ENCODE measurements at regions not wholly inside any gene's neighbourhood (a gene's known extent, or its start where the extent isn't known, plus 50 kb on each side); places are given as distances from the start of the nearest gene placed in this dataset.
"Not testable (repeated sequence)": the region's sequence is repeated elsewhere in the genome, so short reads cannot be mapped to it uniquely, and the experiment has no call there.

DNA sequence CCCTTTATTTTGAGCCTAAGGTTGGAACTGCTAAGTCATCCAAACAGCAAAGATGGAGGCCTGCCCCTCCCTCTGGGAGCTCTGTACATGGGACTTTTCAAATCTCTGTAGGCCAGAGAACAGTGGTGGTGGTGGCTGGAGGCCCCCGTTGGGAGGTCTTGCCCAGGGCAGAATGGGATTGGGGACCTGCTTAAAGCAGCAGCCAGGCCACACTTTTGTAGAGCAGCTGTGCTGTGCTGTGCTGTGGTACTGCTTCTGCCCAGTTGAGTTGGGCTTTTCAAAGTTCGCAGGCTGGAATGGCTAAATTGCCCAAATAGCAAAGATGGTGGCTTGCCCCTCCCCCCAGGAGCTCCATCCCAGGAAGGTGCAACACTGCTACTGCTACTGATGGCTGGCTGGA, 147.5 kb upstream of the TACR3 start:
- no peak for DNase-seq (ENCODE audit: low read depth)
- H3K4me3 ChIP-seq (ENCODE audit: low read depth, low read length): no peak overlapping the region
- TF ChIP-seq, protein P1, sequence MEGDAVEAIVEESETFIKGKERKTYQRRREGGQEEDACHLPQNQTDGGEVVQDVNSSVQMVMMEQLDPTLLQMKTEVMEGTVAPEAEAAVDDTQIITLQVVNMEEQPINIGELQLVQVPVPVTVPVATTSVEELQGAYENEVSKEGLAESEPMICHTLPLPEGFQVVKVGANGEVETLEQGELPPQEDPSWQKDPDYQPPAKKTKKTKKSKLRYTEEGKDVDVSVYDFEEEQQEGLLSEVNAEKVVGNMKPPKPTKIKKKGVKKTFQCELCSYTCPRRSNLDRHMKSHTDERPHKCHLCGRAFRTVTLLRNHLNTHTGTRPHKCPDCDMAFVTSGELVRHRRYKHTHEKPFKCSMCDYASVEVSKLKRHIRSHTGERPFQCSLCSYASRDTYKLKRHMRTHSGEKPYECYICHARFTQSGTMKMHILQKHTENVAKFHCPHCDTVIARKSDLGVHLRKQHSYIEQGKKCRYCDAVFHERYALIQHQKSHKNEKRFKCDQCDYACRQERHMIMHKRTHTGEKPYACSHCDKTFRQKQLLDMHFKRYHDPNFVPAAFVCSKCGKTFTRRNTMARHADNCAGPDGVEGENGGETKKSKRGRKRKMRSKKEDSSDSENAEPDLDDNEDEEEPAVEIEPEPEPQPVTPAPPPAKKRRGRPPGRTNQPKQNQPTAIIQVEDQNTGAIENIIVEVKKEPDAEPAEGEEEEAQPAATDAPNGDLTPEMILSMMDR (IDR thresholded peaks at IDR 0.05; ENCODE audit: low read depth, low read length, missing control alignments): no peak
- in situ Hi-C loops (cut with HindIII; ENCODE audit: low sequenced_read_pairs): no loop called here

DNA sequence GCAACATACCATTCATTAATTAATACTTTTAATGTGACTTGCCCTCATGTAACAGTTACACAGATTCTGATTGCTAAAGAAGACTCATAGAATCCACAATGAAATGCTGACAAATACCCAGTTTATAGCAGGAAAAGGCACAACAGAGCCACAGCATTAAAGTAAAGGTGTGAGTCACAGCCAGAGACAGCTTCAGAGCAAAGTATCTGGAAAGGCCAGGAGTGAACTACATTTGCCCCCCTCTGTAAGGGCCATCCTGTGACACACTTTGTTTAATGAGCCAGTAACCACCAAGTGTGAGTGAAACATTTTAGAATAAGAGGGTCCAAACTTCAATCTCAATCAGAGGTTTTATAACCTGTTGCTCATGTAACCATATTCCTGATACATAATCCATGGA, 133.8 kb upstream of the TACR3 start:
- H3K4me3 ChIP-seq (ENCODE audit: low read depth, low read length): no peak overlapping the region
- no peak for DNase-seq (ENCODE audit: low read depth)
- TF ChIP-seq, protein P1 (IDR thresholded peaks at IDR 0.05; ENCODE audit: low read depth, low read length, missing control alignments): no peak
- in situ Hi-C loops (cut with HindIII; ENCODE audit: low sequenced_read_pairs): no loop called here

DNA sequence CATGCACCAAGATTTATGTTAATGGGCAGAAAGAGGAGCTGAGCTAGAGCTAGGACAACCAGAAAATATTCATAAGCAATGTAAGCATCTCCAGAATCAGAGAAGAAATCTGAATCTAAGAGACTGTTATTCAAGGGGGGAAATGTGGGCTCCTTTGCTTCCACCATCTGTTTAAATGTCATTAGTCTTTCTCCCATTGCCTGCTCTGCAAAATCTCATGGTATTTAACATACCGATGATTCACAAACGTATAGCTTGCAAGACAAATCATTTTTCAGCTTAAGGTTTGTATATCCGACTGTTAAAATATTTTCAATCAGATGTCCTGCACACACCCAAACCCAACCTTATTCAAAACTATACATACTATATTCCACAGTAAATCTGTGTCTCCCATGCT, 133.4 kb upstream of the TACR3 start:
- H3K4me3 ChIP-seq (ENCODE audit: low read depth, low read length): no peak overlapping the region
- TF ChIP-seq, protein P1 (IDR thresholded peaks at IDR 0.05; ENCODE audit: low read depth, low read length, missing control alignments): no peak
- in situ Hi-C loops (cut with HindIII; ENCODE audit: low sequenced_read_pairs): no loop called here
- DNase-seq (ENCODE audit: low read depth): no peak

DNA sequence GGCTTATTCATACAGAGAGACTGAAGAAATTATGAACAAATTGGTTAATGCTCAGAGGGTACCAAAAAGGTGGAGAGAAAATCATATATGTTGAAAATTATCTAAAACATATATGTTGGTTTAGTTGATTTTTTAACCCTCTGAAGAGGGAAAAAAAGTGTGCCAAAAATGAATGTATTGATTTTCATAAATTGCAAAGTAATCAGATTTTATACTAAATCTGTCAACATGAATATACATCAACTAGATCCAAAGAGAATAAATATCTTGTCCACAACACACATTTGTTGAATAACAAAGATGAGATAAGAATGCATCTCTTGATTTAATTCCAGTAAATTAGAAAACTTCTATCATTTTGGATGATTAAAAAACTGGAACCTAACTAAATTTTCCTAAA, 125.3 kb upstream of the TACR3 start:
- in situ Hi-C loops (cut with HindIII; ENCODE audit: low sequenced_read_pairs): no loop called here
- H3K4me3 ChIP-seq (ENCODE audit: low read depth, low read length): no peak overlapping the region
- TF ChIP-seq, protein P1 (IDR thresholded peaks at IDR 0.05; ENCODE audit: low read depth, low read length, missing control alignments): no peak
- DNase-seq (ENCODE audit: low read depth): no peak

DNA sequence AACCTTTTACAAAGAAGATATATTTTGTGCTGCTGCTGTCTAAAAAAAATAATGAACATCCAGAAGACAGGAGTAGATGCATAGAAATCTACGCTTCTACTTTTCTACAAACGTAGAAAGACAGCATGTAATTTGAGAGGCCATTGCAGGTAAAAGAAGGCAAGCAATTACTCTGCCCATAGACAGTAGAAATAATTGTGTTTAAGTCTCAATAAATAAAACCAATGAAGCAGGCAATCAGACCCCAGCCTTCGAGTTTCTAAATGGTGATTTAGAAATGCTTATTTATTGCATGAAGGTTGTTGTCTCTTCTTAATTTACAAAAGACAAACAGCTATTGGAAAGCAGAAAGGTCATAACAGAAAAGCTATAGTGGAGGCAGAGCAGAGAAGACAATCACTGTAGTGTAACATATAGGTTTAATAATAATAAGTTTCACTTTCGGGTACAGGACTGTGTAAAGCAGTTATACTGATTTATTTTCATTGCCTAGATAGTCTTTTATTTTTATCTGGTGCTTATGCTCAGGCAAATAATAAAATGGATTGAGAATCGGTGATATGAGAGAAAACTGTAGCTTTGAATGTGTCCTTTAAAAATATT, 123.0 kb upstream of the TACR3 start:
- no peak overlapping the region for H3K4me3 ChIP-seq (ENCODE audit: low read depth, low read length)
- in situ Hi-C loops (cut with HindIII; ENCODE audit: low sequenced_read_pairs): no loop called here
- no peak for DNase-seq (ENCODE audit: low read depth)
- TF ChIP-seq, protein P1 (IDR thresholded peaks at IDR 0.05; ENCODE audit: low read depth, low read length, missing control alignments): no peak

DNA sequence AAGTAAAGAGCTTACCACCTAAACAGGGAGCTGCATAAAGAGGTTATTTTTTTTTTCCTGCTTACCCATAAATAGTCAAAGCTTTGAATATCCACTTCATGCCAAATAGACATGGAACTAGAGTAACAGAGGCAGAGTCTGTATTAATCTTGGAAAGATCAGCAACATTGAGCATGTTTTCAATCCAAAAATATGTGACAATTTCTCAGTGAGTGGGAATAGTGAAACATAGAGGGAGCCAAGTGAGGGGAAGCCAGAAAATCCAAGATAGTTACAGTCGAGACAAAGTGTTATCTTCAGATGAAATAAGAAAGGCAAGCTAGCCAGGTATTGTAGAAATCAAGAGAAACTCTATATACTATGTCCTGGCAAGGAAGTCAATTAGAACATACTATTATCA, 122.3 kb upstream of the TACR3 start:
- in situ Hi-C loops (cut with HindIII; ENCODE audit: low sequenced_read_pairs): no loop called here
- no peak for DNase-seq (ENCODE audit: low read depth)
- TF ChIP-seq, protein P1 (IDR thresholded peaks at IDR 0.05; ENCODE audit: low read depth, low read length, missing control alignments): no peak
- H3K4me3 ChIP-seq (ENCODE audit: low read depth, low read length): no peak overlapping the region

DNA sequence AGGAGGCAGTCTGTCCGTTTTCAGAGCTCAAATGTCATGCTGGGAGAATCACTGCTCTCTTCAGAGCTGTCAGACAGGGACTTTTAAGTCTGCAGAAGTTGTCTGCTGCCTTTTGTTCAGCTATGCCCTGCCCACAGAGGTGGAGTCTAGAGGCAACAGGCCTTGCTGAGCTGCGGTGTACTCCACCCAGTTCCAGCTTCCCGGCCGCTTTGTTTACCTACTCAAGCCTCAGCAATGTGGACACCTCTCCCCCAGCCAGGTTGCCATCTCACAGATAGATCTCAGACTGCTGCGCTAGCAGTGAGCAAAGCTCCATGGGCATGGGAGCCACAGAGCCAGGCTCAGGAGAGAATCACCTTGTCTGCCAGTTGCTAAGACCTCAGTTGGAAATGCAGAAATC, 90.5 kb upstream of the TACR3 start:
- in situ Hi-C loops (cut with HindIII; ENCODE audit: low sequenced_read_pairs); H3K4me3 ChIP-seq (ENCODE audit: low read depth, low read length); DNase-seq (ENCODE audit: low read depth): not testable (repeated sequence)
